HCEC 1CT (cell line): ENCODE measurements at regions not wholly inside any gene's neighbourhood (a gene's known extent, or its start where the extent isn't known, plus 50 kb on each side); places are given as distances from the start of the nearest gene placed in this dataset.

Experiments
- DNase-seq: peaks from one replicate; pipeline ENCODE4 v3.0.0-alpha.2; 2017

GRCh38 chr4:184528051-184528450, 53.7 kb upstream of the IRF2 start:
- DNase-seq, result no peak

- no peak for DNase-seq
These were observed 51.9 kb upstream of the IRF2 start for GRCh38 chr4:184526228-184526627.
